Type B pancreatic cell (in vitro differentiated cells): ENCODE measurements at regions not wholly inside any gene's neighbourhood (a gene's known extent, or its start where the extent isn't known, plus 50 kb on each side); places are given as distances from the start of the nearest gene placed in this dataset.

Experiments used
- DNase-seq: peaks from one replicate; pipeline ENCODE4 v3.0.0; 2021; ENCODE audit warnings: mixed read lengths; ENCODE audit not compliant: unreplicated experiment; ENCODE audit errors: extremely low spot score
- H3K27ac Mint-ChIP-seq: 2 replicates; pipeline ENCODE4 v1.8.0; 2021; ENCODE audit warnings: mild to moderate bottlenecking, mixed read lengths
- H3K27me3 Mint-ChIP-seq: 2 replicates; pipeline ENCODE4 v1.8.0; 2021; ENCODE audit warnings: mixed read lengths
- H3K36me3 Mint-ChIP-seq: 2 replicates; pipeline ENCODE4 v1.8.0; 2021; ENCODE audit warnings: mixed read lengths
- H3K4me1 Mint-ChIP-seq: one replicate; pipeline ENCODE4 v1.8.0; 2021; ENCODE audit warnings: mixed read lengths; ENCODE audit not compliant: unreplicated experiment
- H3K4me3 Mint-ChIP-seq: 2 replicates; pipeline ENCODE4 v1.8.0; 2021; ENCODE audit warnings: mild to moderate bottlenecking, mixed read lengths
- H3K9me3 Mint-ChIP-seq: 2 replicates; pipeline ENCODE4 v1.8.0; 2021; ENCODE audit warnings: mixed read lengths
- CTCF ChIP-seq: fragments of 200-600 bp; sonication (generic); conservative IDR thresholded peaks from 2 replicates; pipeline ENCODE4 v1.5.0; 2021; ENCODE audit warnings: antibody characterized with exemption, mild to moderate bottlenecking

- no peak overlapping the region for H3K4me3 Mint-ChIP-seq
- H3K27ac Mint-ChIP-seq = no peak overlapping the region
- no peak for DNase-seq
- peaks cover 7% of the 10 kb centered on the region for H3K9me3 Mint-ChIP-seq
- H3K36me3 Mint-ChIP-seq = no peaks in the 10 kb centered on the region
- no peaks in the 10 kb centered on the region for H3K4me1 Mint-ChIP-seq
- TF ChIP-seq CTCF = no peak
- no peaks in the 10 kb centered on the region for H3K27me3 Mint-ChIP-seq
Observed at GRCh38 chr15:56783857-56784661, 50.8 kb upstream of the ZNF280D start.

- no peak overlapping the region for H3K27ac Mint-ChIP-seq
- peaks cover 7% of the 10 kb centered on the region for H3K9me3 Mint-ChIP-seq
- H3K27me3 Mint-ChIP-seq = no peaks in the 10 kb centered on the region
- no peak for TF ChIP-seq CTCF
- no peaks in the 10 kb centered on the region for H3K4me1 Mint-ChIP-seq
- no peak for DNase-seq
- no peak overlapping the region for H3K4me3 Mint-ChIP-seq
- no peaks in the 10 kb centered on the region for H3K36me3 Mint-ChIP-seq
Observed at GRCh38 chr15:56783156-56783856, 50.0 kb upstream of the ZNF280D start.
